ENCODE measurements at regions not wholly inside any gene's neighbourhood (a gene's known extent, or its start where the extent isn't known, plus 50 kb on each side); places are given as distances from the start of the nearest gene placed in this dataset.

- FAIRE-seq: peak; percentile 33
- no peaks in the 10 kb centered on the region for H3K9me1 ChIP-seq (replicated peaks; ENCODE audit: control insufficient read depth, extremely low read depth, insufficient read depth, low read length)
- POLR2A ChIA-PET: no interaction called here
Observed at GRCh38 chr5:107272954-107273353, 397.8 kb downstream of the EFNA5 start.

More at GRCh38 chr5:107272954-107273353, 397.8 kb downstream of the EFNA5 start:
- intact Hi-C loops (cut with micrococcal nuclease) (no loop called here), dilution Hi-C loops (cut with MboI; ENCODE audit: extremely low pct_ligation_motif_present, low sequenced_read_pairs) (no loop called here)
- Histone ChIP-seq H4K20me1 (replicated peaks; ENCODE audit: control insufficient read depth, extremely low read depth, insufficient read depth, low read length) (no peaks in the 10 kb centered on the region), H3K4me2 (ENCODE audit: insufficient read depth, low read length) (no peak overlapping the region), H3K27ac (ENCODE audit: insufficient read depth, low read depth, low read length) (no peak overlapping the region), H3K27me3 (ENCODE audit: control insufficient read depth in 2 of 2, insufficient read depth in 2 of 2, low read length in 2 of 2) (no peaks in the 10 kb centered on the region), H3K4me3 (replicated peaks in 1 of 3; ENCODE audit: insufficient read depth in 1 of 3, low read depth in 1 of 3, low read length in 3 of 3) (no peak overlapping the region), H2AFZ (ENCODE audit: low read depth, low read length) (no peak overlapping the region), H3K9me3 (replicated peaks; ENCODE audit: control insufficient read depth, insufficient read depth, low read length) (no peaks in the 10 kb centered on the region), H3K36me3 (ENCODE audit: control insufficient read depth in 2 of 2, extremely low read depth in 1 of 2, insufficient read depth in 2 of 2, low read length in 2 of 2) (no peaks in the 10 kb centered on the region), H3K9ac (replicated peaks; ENCODE audit: extremely low read depth, insufficient read depth, low read length) (no peak overlapping the region), H3K79me2 (ENCODE audit: control insufficient read depth, insufficient read depth, low read length) (no peaks in the 10 kb centered on the region), H3K4me1 (ENCODE audit: control insufficient read depth, extremely low read depth, insufficient read depth, low read length) (peaks cover 3% of the 10 kb centered on the region)
- TF ChIP-seq GATA2 (IDR thresholded peaks at IDR 0.05; ENCODE audit: insufficient read depth, insufficient read length, low read depth, low read length) (peak; percentile 92), CTCF (IDR thresholded peaks at IDR 0.05; ENCODE audit: extremely low read depth in 1 of 2, insufficient read depth in 1 of 2, low read depth in 1 of 2, low read length in 2 of 2) (no peak), JUN (IDR thresholded peaks at IDR 0.05; ENCODE audit: borderline replicate concordance, insufficient read depth, insufficient read length, low read depth) (peak; percentile 7), POLR2A (IDR thresholded peaks at IDR 0.05; ENCODE audit: low read depth, low read length) (no peak), EZH2 (IDR thresholded peaks at IDR 0.05; ENCODE audit: borderline replicate concordance, low read depth, low read length, severe bottlenecking) (no peak), MYC (IDR thresholded peaks at IDR 0.05; ENCODE audit: low read depth, low read length) (no peak), MAX (IDR thresholded peaks at IDR 0.05; ENCODE audit: insufficient read depth, insufficient read length) (no peak), FOS (IDR thresholded peaks at IDR 0.05; ENCODE audit: borderline replicate concordance, insufficient read depth, low read length) (peak; percentile 64), POLR2AphosphoS5 (IDR thresholded peaks at IDR 0.05; ENCODE audit: insufficient read depth, low read depth, low read length) (no peak)
- CTCF ChIA-PET: interaction anchor here (0.6 kb wide), 1 partner anchor 79 kb away, joined by 3 read pairs; no protein-coding TSS in a partner anchor
- BruUV-seq (replicated peaks): no TSS peak
- peak; percentile 55 for DNase-seq (ENCODE audit: low read depth, low spot score)

Measured in endothelial cell of umbilical vein (primary cell).